ENCODE measurements at regions not wholly inside any gene's neighbourhood (a gene's known extent, or its start where the extent isn't known, plus 50 kb on each side); places are given as distances from the start of the nearest gene placed in this dataset.

- H3K4me3 ChIP-seq (replicated peaks in 1 of 3; ENCODE audit: low read depth in 2 of 3, low read length in 3 of 3): no peak overlapping the region
- Mint-ChIP-seq H3K4me1 (no peaks in the 10 kb centered on the region), H3K9me3 (peaks cover 7 to 21% (median 9%) of the 10 kb centered on the region in 7 donors), H3K27ac (no peak overlapping the region), H3K27me3 (ENCODE audit: low read depth in 3 of 3) (no peaks in the 10 kb centered on the region), H3K36me3 (no peaks in the 10 kb centered on the region), H3K4me3 (no peak overlapping the region)
- no peak overlapping the region for H3K27ac ChIP-seq (ENCODE audit: low read depth in 1 of 2, low read length in 2 of 2)
- H3K27me3 ChIP-seq (ENCODE audit: control insufficient read depth in 2 of 2, insufficient read depth in 2 of 2, low read length in 2 of 2): no peaks in the 10 kb centered on the region
- no peak overlapping the region for H3K9ac ChIP-seq (ENCODE audit: insufficient read depth, low read length, poor library complexity, severe bottlenecking)
- no peak for DNase-seq
- no peaks in the 10 kb centered on the region for H4K20me1 ChIP-seq (ENCODE audit: insufficient read depth, low read length)
- WGBS (ENCODE audit: insufficient coverage): 100% methylated on average over 1 of the region's 2 CpGs
- H3K4me2 ChIP-seq (replicated peaks; ENCODE audit: extremely low read depth, low read length, poor library complexity, severe bottlenecking): no peak overlapping the region
- H3K36me3 ChIP-seq (replicated peaks in 1 of 2; ENCODE audit: control insufficient read depth in 1 of 2, insufficient read depth in 2 of 2, low read length in 2 of 2): no peaks in the 10 kb centered on the region
- H2AFZ ChIP-seq (ENCODE audit: insufficient read depth, low read depth, low read length, poor library complexity, severe bottlenecking): no peak overlapping the region
- intact Hi-C loops (cut with micrococcal nuclease): no loop called here
- no peaks in the 10 kb centered on the region for H3K79me2 ChIP-seq (ENCODE audit: insufficient read depth, low read length)
- TF ChIP-seq, protein P1, sequence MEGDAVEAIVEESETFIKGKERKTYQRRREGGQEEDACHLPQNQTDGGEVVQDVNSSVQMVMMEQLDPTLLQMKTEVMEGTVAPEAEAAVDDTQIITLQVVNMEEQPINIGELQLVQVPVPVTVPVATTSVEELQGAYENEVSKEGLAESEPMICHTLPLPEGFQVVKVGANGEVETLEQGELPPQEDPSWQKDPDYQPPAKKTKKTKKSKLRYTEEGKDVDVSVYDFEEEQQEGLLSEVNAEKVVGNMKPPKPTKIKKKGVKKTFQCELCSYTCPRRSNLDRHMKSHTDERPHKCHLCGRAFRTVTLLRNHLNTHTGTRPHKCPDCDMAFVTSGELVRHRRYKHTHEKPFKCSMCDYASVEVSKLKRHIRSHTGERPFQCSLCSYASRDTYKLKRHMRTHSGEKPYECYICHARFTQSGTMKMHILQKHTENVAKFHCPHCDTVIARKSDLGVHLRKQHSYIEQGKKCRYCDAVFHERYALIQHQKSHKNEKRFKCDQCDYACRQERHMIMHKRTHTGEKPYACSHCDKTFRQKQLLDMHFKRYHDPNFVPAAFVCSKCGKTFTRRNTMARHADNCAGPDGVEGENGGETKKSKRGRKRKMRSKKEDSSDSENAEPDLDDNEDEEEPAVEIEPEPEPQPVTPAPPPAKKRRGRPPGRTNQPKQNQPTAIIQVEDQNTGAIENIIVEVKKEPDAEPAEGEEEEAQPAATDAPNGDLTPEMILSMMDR (IDR thresholded peaks at IDR 0.05): no peak
- H3K4me1 ChIP-seq (ENCODE audit: control insufficient read depth in 1 of 2, insufficient read depth in 2 of 2, low read length in 2 of 2): no peaks in the 10 kb centered on the region
- H3K9me3 ChIP-seq (replicated peaks in 1 of 2; ENCODE audit: control insufficient read depth in 1 of 2, insufficient read depth in 1 of 2, low read length in 2 of 2): peaks cover 0 to 18% of the 10 kb centered on the region in 2 donors
Observed at GRCh38 chr2:124988111-124988510, 963.0 kb downstream of the CNTNAP5 start.

GRCh38 chr2:124988794-124989193 is 963.7 kb downstream of the CNTNAP5 start:
- intact Hi-C loops (cut with micrococcal nuclease): no loop called here
- Histone ChIP-seq H3K4me1 (ENCODE audit: control insufficient read depth in 1 of 2, insufficient read depth in 2 of 2, low read length in 2 of 2) (no peaks in the 10 kb centered on the region), H3K9ac (ENCODE audit: insufficient read depth, low read length, poor library complexity, severe bottlenecking) (no peak overlapping the region), H3K9me3 (replicated peaks in 1 of 2; ENCODE audit: control insufficient read depth in 1 of 2, insufficient read depth in 1 of 2, low read length in 2 of 2) (peaks cover 0 to 18% of the 10 kb centered on the region in 2 donors), H3K4me2 (replicated peaks; ENCODE audit: extremely low read depth, low read length, poor library complexity, severe bottlenecking) (no peak overlapping the region), H3K27ac (ENCODE audit: low read depth in 1 of 2, low read length in 2 of 2) (no peak overlapping the region), H3K4me3 (replicated peaks in 1 of 3; ENCODE audit: low read depth in 2 of 3, low read length in 3 of 3) (no peak overlapping the region), H3K79me2 (ENCODE audit: insufficient read depth, low read length) (no peaks in the 10 kb centered on the region), H2AFZ (ENCODE audit: insufficient read depth, low read depth, low read length, poor library complexity, severe bottlenecking) (no peak overlapping the region), H3K27me3 (ENCODE audit: control insufficient read depth in 2 of 2, insufficient read depth in 2 of 2, low read length in 2 of 2) (no peaks in the 10 kb centered on the region), H3K36me3 (replicated peaks in 1 of 2; ENCODE audit: control insufficient read depth in 1 of 2, insufficient read depth in 2 of 2, low read length in 2 of 2) (no peaks in the 10 kb centered on the region), H4K20me1 (ENCODE audit: insufficient read depth, low read length) (no peaks in the 10 kb centered on the region)
- TF ChIP-seq, protein P1 (IDR thresholded peaks at IDR 0.05): no peak
- Mint-ChIP-seq H3K27ac (no peak overlapping the region), H3K9me3 (peaks cover 7 to 21% (median 9%) of the 10 kb centered on the region in 7 donors), H3K36me3 (no peaks in the 10 kb centered on the region), H3K27me3 (ENCODE audit: low read depth in 3 of 3) (no peaks in the 10 kb centered on the region), H3K4me1 (no peaks in the 10 kb centered on the region), H3K4me3 (no peak overlapping the region)
- no peak for DNase-seq
- WGBS (ENCODE audit: insufficient coverage): no CpG with 5 or more reads among the region's 3 CpGs
